Caki2 (cell line): ENCODE measurements at regions not wholly inside any gene's neighbourhood (a gene's known extent, or its start where the extent isn't known, plus 50 kb on each side); places are given as distances from the start of the nearest gene placed in this dataset.

Source experiments
- DNase-seq: peaks from one replicate; pipeline ENCODE4 v3.0.0-alpha.2; 2015; ENCODE audit warnings: low read depth
- in situ Hi-C: cut with HindIII; loops from 2 replicates; pipeline ENCODE4 v1.10.0; 2016; ENCODE audit warnings: low sequenced_read_pairs, low pct_unique_long_range_greater_than_20kb, mixed read lengths

DNA sequence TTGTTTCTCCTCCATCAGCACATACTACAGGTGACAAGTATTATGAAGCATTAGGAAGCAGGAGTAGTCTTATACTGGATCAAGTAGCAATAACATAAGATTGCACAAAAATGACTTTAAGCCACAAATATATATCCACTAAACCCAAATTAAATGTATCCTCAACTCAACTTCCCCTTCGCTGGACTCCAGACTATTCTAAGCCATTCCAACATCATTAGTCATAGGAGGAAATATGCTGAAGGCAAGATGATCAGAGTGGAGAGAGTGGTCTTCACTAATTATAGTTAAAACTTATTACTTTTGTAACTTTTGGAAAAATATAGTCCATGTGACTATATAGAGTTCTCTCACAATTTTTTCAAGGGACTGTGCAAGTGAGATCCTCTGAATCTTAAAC, 390.7 kb upstream of the ZP4 start:
- in situ Hi-C loops, result no loop called here
- DNase-seq, result no peak

DNA sequence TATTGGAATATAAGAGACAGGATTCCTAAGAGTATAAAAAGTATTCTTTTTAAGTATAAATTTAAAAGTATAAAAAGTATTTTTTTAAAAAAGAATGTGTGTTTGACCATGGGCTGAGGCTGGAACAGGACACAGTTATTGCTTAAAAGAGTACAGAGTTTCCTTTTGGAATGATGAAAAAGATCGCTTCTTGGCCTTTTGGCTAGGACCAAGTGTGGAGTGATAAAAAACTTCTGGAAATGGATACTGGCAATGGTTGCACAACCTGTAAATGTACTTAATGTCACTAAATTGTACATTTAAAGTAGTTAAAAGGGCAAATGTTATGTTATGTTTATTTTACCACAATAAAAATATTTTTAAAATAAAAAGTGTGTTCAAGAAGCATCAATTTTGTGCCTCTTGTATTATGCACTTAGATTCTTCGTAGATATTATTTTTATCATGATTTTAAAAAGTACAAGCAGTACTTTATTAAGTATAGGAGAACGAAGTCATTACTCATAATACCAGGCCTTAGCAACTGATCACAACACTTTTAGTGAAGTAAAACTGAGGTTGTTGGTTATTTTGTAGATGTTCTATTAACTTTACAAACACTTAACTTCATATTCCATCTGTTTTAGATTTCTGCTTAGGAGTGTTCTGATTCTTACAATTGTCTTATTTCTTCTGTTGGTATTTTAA, 389.1 kb upstream of the ZP4 start:
- no peak for DNase-seq
- in situ Hi-C loops, result no loop called here

DNA sequence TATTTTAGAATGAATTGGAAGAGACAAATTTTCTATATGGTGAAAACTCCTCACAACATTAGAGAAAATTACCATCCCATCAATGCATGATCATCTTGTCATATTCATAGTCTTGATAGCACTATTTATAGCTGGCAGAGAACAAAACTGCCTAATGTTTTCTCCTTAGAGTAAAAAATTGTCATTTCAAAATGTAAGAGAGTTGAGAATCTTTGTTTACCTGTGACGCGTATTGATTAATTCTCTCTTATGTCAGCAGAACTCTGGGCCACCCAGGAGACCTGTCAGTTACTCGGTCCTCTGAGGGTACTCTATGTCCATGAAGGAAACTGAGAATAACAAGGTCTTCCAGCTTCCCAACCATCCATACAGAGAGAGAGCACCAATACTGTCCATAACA, 381.4 kb upstream of the ZP4 start:
- DNase-seq, result no peak
- in situ Hi-C loops, result no loop called here

DNA sequence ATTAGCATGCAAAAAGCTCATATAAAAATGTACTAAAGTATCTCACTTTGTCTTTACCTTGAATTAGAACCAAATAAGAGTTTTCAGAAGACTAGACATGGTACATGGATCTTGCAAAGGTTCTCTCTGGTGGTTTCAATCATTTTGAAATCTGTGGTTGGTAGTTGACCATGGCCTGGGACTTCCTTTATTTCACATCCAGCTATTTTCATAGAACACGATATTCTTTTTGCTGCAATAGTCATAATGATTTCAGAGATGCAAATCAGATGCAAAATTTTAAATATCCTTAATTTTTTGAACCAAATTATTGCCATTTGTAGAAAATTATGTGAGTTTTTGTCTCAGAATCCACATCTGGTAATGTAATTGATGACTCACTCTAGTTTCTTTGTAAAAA, 375.1 kb upstream of the ZP4 start:
- no peak for DNase-seq
- in situ Hi-C loops, result no loop called here

DNA sequence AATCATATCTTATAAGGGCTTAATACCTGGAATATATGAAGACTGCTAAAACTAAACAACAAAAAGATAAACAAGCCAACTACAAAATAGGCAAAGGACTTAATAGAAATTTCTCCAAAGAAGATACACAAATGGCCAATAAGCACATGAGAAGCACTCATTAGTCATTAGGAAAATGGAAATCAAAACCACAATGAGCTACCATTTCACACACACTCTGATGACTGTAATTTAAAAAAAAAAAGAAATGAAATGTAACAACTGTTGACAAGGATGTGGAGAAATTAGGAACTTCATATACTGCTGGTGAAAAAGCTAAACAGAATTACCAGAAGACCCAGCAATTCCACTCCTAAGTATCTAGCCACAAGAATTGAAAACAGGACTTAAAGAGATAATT, 374.2 kb upstream of the ZP4 start:
- no peak for DNase-seq
- in situ Hi-C loops, result no loop called here

DNA sequence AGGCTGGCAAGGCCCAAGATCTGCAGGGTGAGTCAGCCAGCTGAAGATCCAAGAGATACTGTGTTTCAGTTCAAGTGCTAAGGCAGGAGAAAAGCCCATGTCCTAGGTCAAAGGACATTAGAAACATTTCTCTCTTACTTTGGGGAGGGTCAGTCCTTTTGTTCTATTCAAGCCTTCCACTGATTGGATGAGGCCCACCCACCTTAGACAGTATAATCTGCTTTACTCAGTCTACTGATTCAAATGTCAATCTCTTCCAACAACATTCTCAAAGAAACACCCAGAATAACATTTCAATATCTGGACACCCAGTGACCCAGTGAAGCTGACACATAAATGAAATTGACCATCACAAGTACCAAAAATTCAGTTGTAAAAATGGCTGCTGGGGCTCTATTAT, 367.8 kb upstream of the ZP4 start:
- in situ Hi-C loops, result no loop called here
- no peak for DNase-seq

DNA sequence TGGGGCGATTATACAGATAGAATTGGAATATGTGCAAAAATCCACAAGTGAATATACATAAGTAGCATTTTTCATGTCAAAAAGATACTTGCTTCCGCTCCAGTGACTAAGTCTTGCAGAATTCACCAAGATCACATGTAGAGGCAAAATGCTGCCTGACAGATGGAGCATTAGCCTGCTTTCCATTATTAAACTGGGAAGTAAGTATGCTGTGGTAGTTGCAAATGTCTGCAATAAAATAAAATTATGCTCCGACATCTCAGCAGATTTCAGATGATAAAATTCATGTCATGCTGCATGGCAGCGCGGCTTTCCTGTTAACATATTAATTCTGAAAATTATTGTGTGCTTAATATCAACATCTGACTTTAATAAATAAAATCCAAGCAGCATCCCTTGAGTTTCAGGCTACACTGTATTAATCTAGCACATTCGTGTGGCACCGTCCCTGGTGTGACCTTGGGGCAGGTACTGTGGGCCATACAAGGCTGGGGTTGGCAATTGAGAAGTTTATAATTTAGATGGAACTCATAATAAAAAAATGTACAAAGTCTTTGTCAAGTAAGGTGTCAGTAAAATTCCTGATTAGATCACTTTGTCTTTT, 366.4 kb upstream of the ZP4 start:
- in situ Hi-C loops, result no loop called here
- no peak for DNase-seq

DNA sequence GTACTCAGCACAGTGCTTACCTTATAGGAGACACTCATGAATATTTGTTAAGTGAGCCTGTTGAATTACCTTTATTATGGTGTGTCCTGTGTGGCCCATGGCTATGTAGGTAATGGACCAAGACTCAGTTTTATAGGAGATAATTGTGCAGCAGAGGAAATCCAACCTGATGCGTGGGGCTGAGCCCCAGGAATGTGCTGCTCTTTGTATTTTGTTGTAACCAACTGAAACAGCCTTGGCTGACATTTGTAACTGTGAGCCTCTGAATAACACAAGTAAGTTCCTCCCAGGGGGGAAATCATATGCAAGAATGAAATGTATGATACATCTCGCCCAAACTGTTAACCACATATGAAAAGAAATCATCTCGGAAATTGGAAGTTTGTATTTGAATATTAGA, 364.2 kb upstream of the ZP4 start:
- in situ Hi-C loops, result no loop called here
- DNase-seq, result no peak

DNA sequence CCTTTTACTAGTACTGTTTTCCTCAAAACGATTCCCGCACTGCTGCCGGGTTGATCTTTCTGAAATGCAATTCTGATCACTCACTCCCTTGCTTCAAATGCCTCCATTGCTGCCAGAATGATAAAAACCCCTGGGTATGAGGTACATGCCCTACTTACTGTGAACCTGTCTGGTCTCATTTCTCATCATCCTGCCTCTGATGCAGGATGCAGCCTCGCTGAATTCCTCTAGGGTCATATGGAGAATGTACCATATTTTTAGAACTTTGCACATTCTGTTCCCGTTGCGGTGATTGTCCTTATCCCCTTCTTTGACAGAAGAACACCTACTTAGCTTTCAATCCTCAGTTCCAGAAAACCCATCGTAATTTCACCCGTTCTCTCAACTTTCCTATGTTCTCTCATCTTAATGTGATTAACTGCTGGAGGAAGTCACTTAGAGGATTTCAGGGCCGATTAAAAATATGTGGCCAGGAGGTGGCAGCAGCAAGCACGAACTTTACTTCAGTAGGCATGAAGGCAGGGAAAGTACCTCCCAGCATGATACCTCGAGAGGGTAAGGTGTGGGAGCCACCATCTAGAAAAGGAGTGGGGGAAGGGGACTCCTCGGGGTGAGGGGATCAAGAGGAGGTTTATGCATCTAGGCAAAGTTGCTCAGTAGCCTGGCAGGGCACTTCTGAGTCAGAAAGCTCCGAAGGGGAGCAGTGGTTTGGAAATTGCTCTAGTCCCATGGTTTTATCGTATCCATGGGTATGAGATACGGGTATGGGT, 361.5 kb upstream of the ZP4 start:
- in situ Hi-C loops, result no loop called here

DNA sequence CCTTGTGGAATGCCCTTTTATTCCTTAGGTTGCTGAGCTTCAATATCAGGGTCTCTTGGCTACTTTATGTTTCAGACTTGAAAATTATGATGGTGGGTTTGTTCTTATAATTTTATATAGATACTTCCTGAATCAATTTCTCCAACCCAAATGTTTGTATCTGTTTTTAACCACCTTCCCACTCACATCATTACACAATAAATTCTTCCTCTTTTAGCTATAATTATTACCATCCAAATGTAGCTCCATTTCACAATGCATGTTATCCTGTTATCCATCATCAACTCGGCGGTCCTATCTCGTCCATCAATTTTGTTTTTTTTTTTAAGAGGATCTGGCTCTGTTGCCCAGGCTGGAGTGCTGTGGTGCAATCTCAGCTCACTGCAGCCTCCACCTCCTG, 357.6 kb upstream of the ZP4 start:
- in situ Hi-C loops, result no loop called here
- no peak for DNase-seq

More for the DNA sequence above, 361.5 kb upstream of the ZP4 start:
- DNase-seq, result peak; percentile 57

DNA sequence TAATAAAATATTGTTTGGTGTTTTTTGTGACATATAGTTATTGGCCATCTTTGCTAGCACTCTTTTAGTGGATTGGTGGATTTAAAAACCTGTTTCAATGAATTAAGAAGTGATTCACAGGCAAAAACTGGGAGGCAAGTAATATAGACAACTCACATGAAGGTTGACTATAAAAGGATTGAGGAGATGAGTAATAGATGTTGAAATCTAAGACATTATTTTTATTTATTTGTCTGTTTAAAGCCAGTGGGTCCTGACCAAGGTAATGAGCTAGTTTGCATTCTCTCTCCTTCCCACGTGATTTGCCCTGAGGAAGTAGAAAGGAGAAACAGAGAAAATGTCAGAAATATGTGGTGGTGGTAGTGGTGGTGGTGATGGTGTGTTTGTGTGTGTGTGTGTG, 351.5 kb upstream of the ZP4 start:
- no peak for DNase-seq
- in situ Hi-C loops, result no loop called here

DNA sequence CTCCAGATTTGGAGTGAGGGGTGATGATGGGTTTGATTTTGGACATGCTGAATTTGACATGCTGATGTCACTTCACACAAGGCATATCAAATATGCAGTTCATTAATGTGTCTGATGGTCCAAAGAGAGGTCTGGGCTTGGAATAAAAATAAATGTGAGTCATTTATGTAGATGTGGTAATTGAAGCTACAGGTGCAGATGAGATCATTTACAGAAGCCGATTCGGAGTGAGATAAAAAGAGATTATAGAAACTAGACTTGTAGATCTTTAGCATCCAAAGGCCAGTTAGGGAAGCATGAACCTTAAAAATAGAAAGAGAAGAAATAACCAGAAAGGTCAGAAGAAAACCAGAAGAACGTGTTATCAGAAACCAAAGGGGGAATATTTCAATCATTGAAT, 350.9 kb upstream of the ZP4 start:
- in situ Hi-C loops, result no loop called here
- no peak for DNase-seq

DNA sequence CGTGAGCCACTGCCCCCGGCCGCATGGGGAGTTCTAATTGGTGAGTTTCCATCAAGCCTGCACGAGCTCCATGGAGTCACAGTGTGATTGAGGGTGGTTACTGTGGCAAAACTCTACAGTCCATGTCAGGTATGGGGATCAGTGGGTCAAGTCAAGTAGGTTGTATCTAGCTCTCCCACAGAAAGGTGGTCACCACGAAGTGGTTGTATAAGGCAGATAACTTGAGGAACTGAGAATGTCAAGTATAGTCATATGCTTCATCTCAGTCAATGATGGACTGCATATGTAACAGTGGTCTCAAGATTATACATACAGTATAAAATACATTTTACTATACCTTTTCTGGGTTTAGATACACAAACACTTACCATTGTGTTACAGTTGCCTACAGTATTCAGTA, 348.6 kb upstream of the ZP4 start:
- in situ Hi-C loops, result no loop called here
- no peak for DNase-seq

DNA sequence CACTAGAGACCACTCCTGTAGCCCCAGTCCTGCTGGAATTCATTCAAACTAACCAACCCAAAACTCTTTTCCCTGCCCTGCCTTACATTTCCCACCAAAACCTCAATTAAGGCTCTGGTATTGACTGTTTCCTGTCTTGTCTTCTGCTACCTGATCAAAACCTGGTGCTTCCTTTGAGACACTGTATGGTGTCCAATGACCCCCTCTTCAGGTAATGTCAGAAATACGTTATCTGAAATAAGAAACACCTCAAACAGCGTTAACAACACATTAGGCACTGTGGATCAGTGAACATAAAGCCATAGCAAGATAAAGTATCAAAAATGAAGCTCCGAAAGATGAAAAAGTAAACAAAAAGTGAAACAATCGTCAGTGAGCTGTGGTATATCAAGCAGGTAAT, 343.2 kb upstream of the ZP4 start:
- DNase-seq, result no peak
- in situ Hi-C loops, result no loop called here

DNA sequence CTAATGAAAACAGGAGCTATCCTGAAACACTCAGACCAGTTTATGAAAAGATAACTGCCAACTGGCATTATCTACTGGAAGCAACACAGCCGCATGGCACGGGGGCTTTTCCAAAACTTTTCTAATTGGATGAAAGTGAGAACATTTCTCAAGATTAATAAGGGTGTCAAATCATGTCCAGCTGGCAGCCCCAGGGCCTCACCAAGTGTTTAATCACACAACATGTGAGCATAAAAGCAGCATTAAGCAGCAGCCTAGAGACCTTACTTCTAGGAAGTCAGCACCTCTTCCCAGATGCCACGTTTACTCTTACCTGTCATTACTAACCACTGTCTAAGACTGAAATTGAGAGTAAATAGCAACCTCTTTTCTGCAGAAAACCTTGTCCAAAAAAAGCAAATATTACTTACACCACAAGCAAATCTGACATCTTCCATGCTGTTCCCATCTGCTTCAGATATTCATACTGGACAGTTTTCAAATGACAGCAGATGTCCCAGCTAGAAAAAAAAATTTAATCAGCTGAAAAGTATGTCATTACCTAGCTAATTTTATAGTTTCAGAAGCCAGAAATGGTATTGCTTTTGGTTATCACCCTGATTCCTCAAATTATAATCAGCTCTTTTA, 341.5 kb upstream of the ZP4 start:
- DNase-seq, result no peak

DNA sequence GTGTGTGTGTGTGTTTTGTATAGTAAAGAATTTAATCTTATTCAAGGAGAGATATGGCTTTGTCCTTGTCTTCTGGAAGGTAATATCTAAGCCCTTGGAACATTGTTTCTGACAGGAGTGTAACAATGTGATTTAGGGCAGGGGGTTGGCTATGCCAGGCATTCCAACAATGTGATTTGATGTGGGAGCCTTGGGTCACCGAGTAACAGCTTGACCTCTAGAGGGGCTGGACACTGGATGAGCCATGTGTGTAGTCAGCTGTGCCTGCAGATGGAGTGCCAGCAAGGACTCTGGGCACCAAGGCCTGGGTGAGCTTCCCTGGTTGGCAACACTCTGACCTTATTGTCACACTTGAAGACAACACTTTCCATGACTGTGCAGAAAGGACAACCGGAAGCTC, 336.1 kb upstream of the ZP4 start:
- in situ Hi-C loops, result no loop called here
- DNase-seq, result peak; percentile 17

More for the DNA sequence above, 341.5 kb upstream of the ZP4 start:
- in situ Hi-C loops, result no loop called here

DNA sequence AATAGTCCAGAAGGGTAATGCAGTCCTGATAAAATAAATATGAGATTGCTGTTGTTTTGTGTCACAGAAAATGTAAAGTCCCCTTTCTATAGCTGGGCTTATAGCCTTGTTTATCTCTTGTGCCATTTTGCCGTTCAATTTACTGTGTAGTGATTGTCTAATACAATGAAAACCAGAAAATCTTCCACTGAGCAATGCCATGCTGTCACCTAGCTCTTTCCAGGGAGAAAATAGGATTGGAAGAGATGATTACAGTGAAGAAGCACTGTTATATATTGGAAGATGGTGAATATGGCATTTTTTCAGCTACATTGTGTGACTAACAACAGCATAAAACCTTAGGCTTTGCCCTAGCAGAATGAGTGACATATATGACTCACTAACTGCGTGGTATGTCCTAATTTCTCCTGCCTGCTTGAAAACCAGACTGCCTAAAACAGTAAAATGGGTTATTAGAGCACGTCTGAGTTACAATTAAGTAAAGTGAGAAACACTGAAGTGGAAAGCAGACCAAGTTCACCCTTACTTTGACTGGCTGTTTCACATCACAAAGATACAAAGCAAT, 332.4 kb upstream of the ZP4 start:
- DNase-seq, result no peak
- in situ Hi-C loops, result no loop called here

DNA sequence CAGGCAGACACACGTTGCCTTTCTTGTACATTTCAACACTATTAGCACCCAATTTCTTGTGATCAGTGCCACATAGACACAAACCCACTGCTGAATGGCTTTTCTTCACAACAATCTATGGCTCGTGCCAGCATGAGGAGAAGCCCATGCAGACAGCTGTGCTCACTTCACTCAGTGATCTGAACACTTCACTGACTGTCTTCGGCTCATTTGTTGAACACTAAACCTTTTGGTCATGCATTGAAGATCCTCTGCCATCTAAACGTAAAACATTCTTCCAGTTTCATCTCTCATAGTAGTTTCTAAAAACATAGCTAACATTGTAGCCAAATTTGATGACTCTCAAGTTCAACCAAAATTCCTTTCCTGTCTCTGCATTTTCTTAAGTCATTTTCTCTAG, 331.0 kb upstream of the ZP4 start:
- DNase-seq, result no peak
- in situ Hi-C loops, result no loop called here

DNA sequence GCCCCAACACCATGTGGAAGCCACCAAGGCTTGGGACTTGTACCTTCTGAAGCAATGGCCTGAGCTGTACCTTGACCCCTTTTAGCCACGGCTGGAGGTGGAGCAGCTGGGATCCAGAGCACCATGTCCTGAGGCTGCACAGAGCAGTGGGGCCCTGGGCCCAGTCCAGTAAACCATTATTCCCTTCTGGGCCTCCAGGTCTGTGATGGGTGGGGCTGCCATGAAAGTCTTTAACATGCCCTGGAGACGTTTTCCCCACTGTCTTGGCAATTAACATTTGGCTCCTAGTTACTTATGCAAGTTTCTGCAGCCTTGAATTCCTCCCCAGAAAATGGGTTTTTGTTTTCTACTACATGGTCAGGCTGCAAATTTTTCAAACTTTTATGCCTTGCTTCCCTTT, 323.7 kb upstream of the ZP4 start:
- in situ Hi-C loops, result no loop called here

More for the DNA sequence above, 323.7 kb upstream of the ZP4 start:
- no peak for DNase-seq
